ENCODE measurements at regions not wholly inside any gene's neighbourhood (a gene's known extent, or its start where the extent isn't known, plus 50 kb on each side); places are given as distances from the start of the nearest gene placed in this dataset.

GRCh38 chr3:164507886-164508285, 570.4 kb downstream of the SI start:
- Histone ChIP-seq H3K27me3 (ENCODE audit: control insufficient read depth in 2 of 2, insufficient read depth in 2 of 2, low read length in 2 of 2) (no peaks in the 10 kb centered on the region), H2AFZ (ENCODE audit: low read depth, low read length) (no peak overlapping the region), H3K4me1 (ENCODE audit: control insufficient read depth, extremely low read depth, insufficient read depth, low read length) (no peaks in the 10 kb centered on the region), H4K20me1 (replicated peaks; ENCODE audit: control insufficient read depth, extremely low read depth, insufficient read depth, low read length) (no peaks in the 10 kb centered on the region), H3K9me1 (replicated peaks; ENCODE audit: control insufficient read depth, extremely low read depth, insufficient read depth, low read length) (no peaks in the 10 kb centered on the region), H3K4me2 (ENCODE audit: insufficient read depth, low read length) (no peak overlapping the region), H3K9ac (replicated peaks; ENCODE audit: extremely low read depth, insufficient read depth, low read length) (no peak overlapping the region), H3K4me3 (replicated peaks in 1 of 3; ENCODE audit: insufficient read depth in 1 of 3, low read depth in 1 of 3, low read length in 3 of 3) (no peak overlapping the region), H3K9me3 (replicated peaks; ENCODE audit: control insufficient read depth, insufficient read depth, low read length) (no peaks in the 10 kb centered on the region), H3K27ac (ENCODE audit: insufficient read depth, low read depth, low read length) (no peak overlapping the region), H3K36me3 (ENCODE audit: control insufficient read depth in 2 of 2, extremely low read depth in 1 of 2, insufficient read depth in 2 of 2, low read length in 2 of 2) (no peaks in the 10 kb centered on the region), H3K79me2 (ENCODE audit: control insufficient read depth, insufficient read depth, low read length) (no peaks in the 10 kb centered on the region)
- dilution Hi-C loops (cut with MboI; ENCODE audit: extremely low pct_ligation_motif_present, low sequenced_read_pairs): no loop called here
- CTCF ChIA-PET: no interaction called here
- FAIRE-seq (no peak), DNase-seq (ENCODE audit: low read depth, low spot score) (no peak)
- no TSS peak for BruUV-seq (replicated peaks)
- POLR2A ChIA-PET: no interaction called here
- intact Hi-C loops (cut with micrococcal nuclease): no loop called here
- no peak for TF ChIP-seq CTCF (IDR thresholded peaks at IDR 0.05; ENCODE audit: extremely low read depth in 1 of 2, insufficient read depth in 1 of 2, low read depth in 1 of 2, low read length in 2 of 2)
- no peak for TF ChIP-seq GATA2 (IDR thresholded peaks at IDR 0.05; ENCODE audit: insufficient read depth, insufficient read length, low read depth, low read length)
- no peak for TF ChIP-seq FOS (IDR thresholded peaks at IDR 0.05; ENCODE audit: borderline replicate concordance, insufficient read depth, low read length)
- TF ChIP-seq POLR2AphosphoS5 (IDR thresholded peaks at IDR 0.05; ENCODE audit: insufficient read depth, low read depth, low read length): no peak
- no peak for TF ChIP-seq EZH2 (IDR thresholded peaks at IDR 0.05; ENCODE audit: borderline replicate concordance, low read depth, low read length, severe bottlenecking)
- TF ChIP-seq MYC (IDR thresholded peaks at IDR 0.05; ENCODE audit: low read depth, low read length): no peak
- no peak for TF ChIP-seq JUN (IDR thresholded peaks at IDR 0.05; ENCODE audit: borderline replicate concordance, insufficient read depth, insufficient read length, low read depth)

Data from endothelial cell of umbilical vein (primary cell).